Upper lobe of left lung (tissue), 6 donors: ENCODE measurements at regions not wholly inside any gene's neighbourhood (a gene's known extent, or its start where the extent isn't known, plus 50 kb on each side); places are given as distances from the start of the nearest gene placed in this dataset.

Source experiments
- ATAC-seq, 2 donors: fragments of 200-7000 bp; cut with Tn5 transposase; one replicate each; pipeline ENCODE4 v1.9.1; 2022; ENCODE audit warnings: mild to moderate bottlenecking in 2 of 2, moderate library complexity in 2 of 2; ENCODE audit not compliant: low FRiP score in 2 of 2
- DNase-seq, 2 donors: peaks; one replicate each; pipeline ENCODE4 v3.0.0-alpha.2; 2019 to 2020
- H3K27ac ChIP-seq, 4 donors: fragments of 200-600 bp; sonication (generic); one replicate each; pipeline ENCODE4 v1.5.1; 2016 to 2019
- H3K27me3 ChIP-seq, 4 donors: fragments of 200-600 bp; sonication (generic); one replicate each; pipeline ENCODE4 v1.5.1; 2017 to 2019
- H3K36me3 ChIP-seq, 4 donors: fragments of 200-600 bp; sonication (generic); one replicate each; pipeline ENCODE4 v1.5.1; 2016 to 2019
- H3K4me1 ChIP-seq, 4 donors: fragments of 200-600 bp; sonication (generic); one replicate each; pipeline ENCODE4 v1.5.1; 2018 to 2019
- H3K4me3 ChIP-seq, 4 donors: fragments of 200-600 bp; sonication (generic); one replicate each; pipeline ENCODE4 v1.5.1; 2017 to 2019; ENCODE audit warnings: mild to moderate bottlenecking in 2 of 4, moderate library complexity in 1 of 4
- H3K9me3 ChIP-seq, 4 donors: fragments of 200-600 bp; sonication (generic); one replicate each; pipeline ENCODE4 v1.5.1; 2018 to 2019
- CTCF ChIP-seq, 6 experiments: fragments of 450-650 bp in 4 of 6; fragments of 200-600 bp in 2 of 6; sonication (generic) in 2 of 6; IDR thresholded peaks; one replicate each; pipeline ENCODE4 v1.5.1; 2016 to 2019; ENCODE audit warnings: antibody characterized with exemption in 6 of 6
- EP300 ChIP-seq, 4 donors: sonication (generic); formaldehyde crosslinking; IDR thresholded peaks; one replicate each; pipeline ENCODE4 v1.5.1; 2017; ENCODE audit warnings: antibody characterized with exemption in 4 of 4, control low read depth in 2 of 4
- POLR2A ChIP-seq, 4 donors: fragments of 450-650 bp; IDR thresholded peaks; one replicate each; pipeline ENCODE4 v1.5.1; 2016 to 2017; ENCODE audit warnings: antibody characterized with exemption in 4 of 4, mild to moderate bottlenecking in 2 of 4
- POLR2AphosphoS5 ChIP-seq, 2 donors: sonication (generic); formaldehyde crosslinking; IDR thresholded peaks; one replicate each; pipeline ENCODE4 v1.5.1; 2017; ENCODE audit warnings: antibody characterized with exemption in 2 of 2
- WGBS, 2 donors: methylation state at CpG; one replicate each; pipeline ENCODE4 v1.1.5; 2017 to 2018; 5-methylcytosine and 5-hydroxymethylcytosine counted together
- donor health status: DM: no; HTN: no; CAD: no; lungs with moderate emphysema.
- donor health status: DM: no; HTN: yes; CAD: no; lungs with severe emphysema.

GRCh38 chr12:92528097-92528496 lies 174.7 kb upstream of the PLEKHG7 start:
- ATAC-seq (no peak), DNase-seq (no peak)
- 96 to 100% methylated on average over 2 of the region's 2 CpGs for WGBS, 2 donors
- Histone ChIP-seq H3K36me3 (no peaks in the 10 kb centered on the region), H3K4me3 (no peak overlapping the region), H3K4me1 (no peaks in the 10 kb centered on the region), H3K9me3 (no peaks in the 10 kb centered on the region), H3K27me3 (no peaks in the 10 kb centered on the region), H3K27ac (no peak overlapping the region)
- TF ChIP-seq CTCF (IDR thresholded peaks at IDR 0.05): no peak
- TF ChIP-seq POLR2A (IDR thresholded peaks at IDR 0.05): no peak
- no peak for TF ChIP-seq EP300 (IDR thresholded peaks at IDR 0.05)
- no peak for TF ChIP-seq POLR2AphosphoS5 (IDR thresholded peaks at IDR 0.05)

DNA sequence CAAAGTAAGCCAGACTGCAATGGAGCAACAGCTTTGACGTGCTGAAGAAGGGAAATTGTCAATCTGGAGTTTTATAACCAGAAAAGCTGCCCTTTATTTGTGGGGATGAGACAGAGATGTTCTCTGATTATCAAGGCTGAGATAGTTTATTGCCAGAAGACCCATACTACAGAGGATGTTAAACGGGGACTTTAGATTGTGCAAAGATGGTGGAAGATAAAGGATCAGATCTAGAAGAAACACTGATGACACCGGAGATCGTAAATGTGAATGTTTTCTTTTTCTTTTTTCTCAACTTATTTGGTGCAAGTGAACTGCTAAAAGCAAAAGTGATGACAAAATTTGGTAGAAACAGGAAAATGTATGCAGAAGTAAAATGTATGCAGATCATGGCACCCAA lies 178.3 kb upstream of the PLEKHG7 start:
- no peaks in the 10 kb centered on the region for H3K36me3 ChIP-seq
- no peak overlapping the region for H3K4me3 ChIP-seq
- no peak for DNase-seq
- no peaks in the 10 kb centered on the region for H3K4me1 ChIP-seq
- no peak for TF ChIP-seq POLR2AphosphoS5 (IDR thresholded peaks at IDR 0.05)
- TF ChIP-seq POLR2A (IDR thresholded peaks at IDR 0.05): no peak
- no peak for TF ChIP-seq CTCF (IDR thresholded peaks at IDR 0.05)
- TF ChIP-seq EP300 (IDR thresholded peaks at IDR 0.05): no peak
- no peak overlapping the region for H3K27ac ChIP-seq
- no peaks in the 10 kb centered on the region for H3K27me3 ChIP-seq
- no peaks in the 10 kb centered on the region for H3K9me3 ChIP-seq
- WGBS, 2 donors: 90 to 95% methylated on average over 4 of the region's 4 CpGs
- no peak for ATAC-seq

GRCh38 chr12:92520511-92520910 lies 182.3 kb upstream of the PLEKHG7 start:
- no peak for ATAC-seq
- DNase-seq: no peak
- no peak for TF ChIP-seq POLR2A (IDR thresholded peaks at IDR 0.05)
- no peak for TF ChIP-seq POLR2AphosphoS5 (IDR thresholded peaks at IDR 0.05)
- TF ChIP-seq CTCF (IDR thresholded peaks at IDR 0.05): no peak
- no peak for TF ChIP-seq EP300 (IDR thresholded peaks at IDR 0.05)

GRCh38 chr12:92519284-92519683 lies 183.5 kb upstream of the PLEKHG7 start:
- TF ChIP-seq POLR2A (IDR thresholded peaks at IDR 0.05) (no peak), POLR2AphosphoS5 (IDR thresholded peaks at IDR 0.05) (no peak), CTCF (IDR thresholded peaks at IDR 0.05) (no peak), EP300 (IDR thresholded peaks at IDR 0.05) (no peak)
- no peak overlapping the region for H3K4me3 ChIP-seq
- ATAC-seq: no peak
- H3K27me3 ChIP-seq: no peaks in the 10 kb centered on the region
- H3K27ac ChIP-seq: no peak overlapping the region
- no peaks in the 10 kb centered on the region for H3K36me3 ChIP-seq
- WGBS, 2 donors: 96 to 100% methylated on average over 1 of the region's 1 CpG
- no peak for DNase-seq
- H3K4me1 ChIP-seq: no peaks in the 10 kb centered on the region
- no peaks in the 10 kb centered on the region for H3K9me3 ChIP-seq

More at GRCh38 chr12:92520511-92520910, 182.3 kb upstream of the PLEKHG7 start:
- no peak overlapping the region for H3K27ac ChIP-seq
- no peak overlapping the region for H3K4me3 ChIP-seq
- no peaks in the 10 kb centered on the region for H3K36me3 ChIP-seq
- no peaks in the 10 kb centered on the region for H3K9me3 ChIP-seq
- H3K4me1 ChIP-seq: no peaks in the 10 kb centered on the region
- no peaks in the 10 kb centered on the region for H3K27me3 ChIP-seq

GRCh38 chr12:92518071-92518470 lies 184.7 kb upstream of the PLEKHG7 start:
- no peak for DNase-seq
- TF ChIP-seq POLR2A (IDR thresholded peaks at IDR 0.05) (no peak), EP300 (IDR thresholded peaks at IDR 0.05) (no peak)
- H3K36me3 ChIP-seq: no peaks in the 10 kb centered on the region
- no peak overlapping the region for H3K4me3 ChIP-seq
- H3K27ac ChIP-seq: no peak overlapping the region
- no peaks in the 10 kb centered on the region for H3K9me3 ChIP-seq
- ATAC-seq: no peak
- no peaks in the 10 kb centered on the region for H3K4me1 ChIP-seq
- no peaks in the 10 kb centered on the region for H3K27me3 ChIP-seq
- WGBS, 2 donors: 84 to 86% methylated on average over 4 of the region's 4 CpGs
